ENCODE measurements at regions not wholly inside any gene's neighbourhood (a gene's known extent, or its start where the extent isn't known, plus 50 kb on each side); places are given as distances from the start of the nearest gene placed in this dataset.
A peak's percentile ranks its signal among the peaks of the same experiment; 100 is the strongest.

GRCh38 chr3:117526470-117527079, 817.0 kb downstream of the TUSC7 start:
- TF ChIP-seq CTCF (IDR thresholded peaks at IDR 0.05; ENCODE audit: borderline replicate concordance) = peak; percentile 46
- intact Hi-C loops (cut with micrococcal nuclease) = no loop called here
- DNase-seq = no peak

GRCh38 chr3:117527346-117527745, 817.8 kb downstream of the TUSC7 start:
- no peak for TF ChIP-seq CTCF (IDR thresholded peaks at IDR 0.05; ENCODE audit: borderline replicate concordance)
- intact Hi-C loops (cut with micrococcal nuclease) = no loop called here
- Histone ChIP-seq H3K4me3 (no peak overlapping the region), H3K9me3 (replicated peaks) (peaks cover 8% of the 10 kb centered on the region), H3K36me3 (no peaks in the 10 kb centered on the region), H3K27ac (replicated peaks) (no peak overlapping the region), H3K4me1 (no peaks in the 10 kb centered on the region), H3K27me3 (ENCODE audit: low read depth) (no peaks in the 10 kb centered on the region)
- DNase-seq = no peak

More at GRCh38 chr3:117526470-117527079, 817.0 kb downstream of the TUSC7 start:
- H3K27ac ChIP-seq (replicated peaks) = no peak overlapping the region
- no peak overlapping the region for H3K4me3 ChIP-seq
- H3K36me3 ChIP-seq = no peaks in the 10 kb centered on the region
- peaks cover 8% of the 10 kb centered on the region for H3K9me3 ChIP-seq (replicated peaks)
- no peaks in the 10 kb centered on the region for H3K4me1 ChIP-seq
- no peaks in the 10 kb centered on the region for H3K27me3 ChIP-seq (ENCODE audit: low read depth)

- no peaks in the 10 kb centered on the region for H3K4me1 ChIP-seq
- DNase-seq = no peak
- no peak for TF ChIP-seq CTCF (IDR thresholded peaks at IDR 0.05; ENCODE audit: borderline replicate concordance)
- H3K27me3 ChIP-seq (ENCODE audit: low read depth) = no peaks in the 10 kb centered on the region
- no peak overlapping the region for H3K4me3 ChIP-seq
- intact Hi-C loops (cut with micrococcal nuclease) = no loop called here
- H3K36me3 ChIP-seq = no peaks in the 10 kb centered on the region
- peaks cover 8% of the 10 kb centered on the region for H3K9me3 ChIP-seq (replicated peaks)
- no peak overlapping the region for H3K27ac ChIP-seq (replicated peaks)
Observed at GRCh38 chr3:117528688-117529087, 819.1 kb downstream of the TUSC7 start.

GRCh38 chr3:117531078-117531767, 821.6 kb downstream of the TUSC7 start:
- no peak for TF ChIP-seq CTCF (IDR thresholded peaks at IDR 0.05; ENCODE audit: borderline replicate concordance)
- no peaks in the 10 kb centered on the region for H3K36me3 ChIP-seq
- no peaks in the 10 kb centered on the region for H3K27me3 ChIP-seq (ENCODE audit: low read depth)
- intact Hi-C loops (cut with micrococcal nuclease) = no loop called here
- H3K9me3 ChIP-seq (replicated peaks) = peaks cover 8% of the 10 kb centered on the region
- no peak overlapping the region for H3K27ac ChIP-seq (replicated peaks)
- H3K4me1 ChIP-seq = no peaks in the 10 kb centered on the region
- no peak overlapping the region for H3K4me3 ChIP-seq
- DNase-seq = no peak

GRCh38 chr3:117532268-117532667, 822.7 kb downstream of the TUSC7 start:
- Histone ChIP-seq H3K27me3 (ENCODE audit: low read depth) (no peaks in the 10 kb centered on the region), H3K27ac (replicated peaks) (no peak overlapping the region), H3K4me1 (no peaks in the 10 kb centered on the region), H3K9me3 (replicated peaks) (peaks cover 13% of the 10 kb centered on the region), H3K36me3 (no peaks in the 10 kb centered on the region), H3K4me3 (no peak overlapping the region)
- no peak for DNase-seq
- intact Hi-C loops (cut with micrococcal nuclease) = no loop called here
- no peak for TF ChIP-seq CTCF (IDR thresholded peaks at IDR 0.05; ENCODE audit: borderline replicate concordance)
